ENCODE measurements at regions not wholly inside any gene's neighbourhood (a gene's known extent, or its start where the extent isn't known, plus 50 kb on each side); places are given as distances from the start of the nearest gene placed in this dataset.

DNA sequence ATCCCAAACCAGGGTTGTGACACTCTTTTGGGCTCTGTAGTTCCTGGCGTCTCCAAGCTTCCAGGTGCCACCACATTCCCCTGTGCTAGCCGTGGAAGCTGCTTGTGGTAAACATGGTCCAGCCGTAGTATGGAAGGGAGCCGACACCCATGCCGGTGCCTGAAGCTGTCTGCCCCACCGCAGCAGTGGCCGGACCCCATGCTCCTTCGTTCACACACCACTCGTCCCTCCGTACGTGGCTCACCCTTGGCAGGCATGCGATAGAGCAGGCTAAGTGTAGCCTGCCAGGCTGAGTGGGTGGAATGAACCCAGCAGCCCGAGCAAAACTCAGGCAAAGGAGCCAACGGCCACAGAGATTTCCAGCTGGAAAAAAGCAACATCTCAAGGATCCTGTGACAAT lies 2030.4 kb downstream of the EFNA5 start:
- H3K27ac Mint-ChIP-seq, result no peak overlapping the region
- no peak overlapping the region for H3K4me3 Mint-ChIP-seq
- ChIA-PET POLR2A (no interaction called here), CTCF (no interaction called here)
- 85% methylated on average over 7 of the region's 14 CpGs for WGBS (ENCODE audit: insufficient coverage)
- no peaks in the 10 kb centered on the region for H3K4me1 Mint-ChIP-seq
- H3K79me2 ChIP-seq (ENCODE audit: control insufficient read depth, insufficient read depth, low read length), result no peaks in the 10 kb centered on the region
- H3K4me2 ChIP-seq (replicated peaks; ENCODE audit: low read depth, low read length, poor library complexity, severe bottlenecking), result no peak overlapping the region
- no peak overlapping the region for H3K27ac ChIP-seq (ENCODE audit: low read length in 2 of 2)
- H3K27me3 ChIP-seq (replicated peaks in 1 of 4; ENCODE audit: control extremely low read depth in 1 of 4, control insufficient read depth in 3 of 4, insufficient read depth in 4 of 4, low read length in 3 of 4), result no peaks in the 10 kb centered on the region
- H3K9me3 ChIP-seq (ENCODE audit: control extremely low read depth in 1 of 3, control insufficient read depth in 2 of 3, insufficient read depth in 1 of 3, low read length in 2 of 3), result peaks cover 1 to 21% (median 2%) of the 10 kb centered on the region in 3 donors
- intact Hi-C loops (cut with micrococcal nuclease), result no loop called here
- H3K4me3 ChIP-seq (ENCODE audit: control extremely low read depth in 1 of 5, extremely low read depth in 1 of 5, insufficient read depth in 1 of 5, low read depth in 2 of 5, low read length in 4 of 5), result no peak overlapping the region
- no peaks in the 10 kb centered on the region for H4K20me1 ChIP-seq (ENCODE audit: control insufficient read depth, insufficient read depth, low read length, poor library complexity, severe bottlenecking)
- H3K36me3 ChIP-seq (replicated peaks in 1 of 2; ENCODE audit: control extremely low read depth in 1 of 2, control insufficient read depth in 1 of 2, extremely low read depth in 1 of 2, insufficient read depth in 2 of 2, low read length in 1 of 2), result no peaks in the 10 kb centered on the region
- no peak overlapping the region for H3K9ac ChIP-seq (ENCODE audit: low read length)
- DNase-seq (no peak), ATAC-seq (ENCODE audit: low read depth) (no peak)
- H3K27me3 Mint-ChIP-seq, result no peaks in the 10 kb centered on the region
- no peaks in the 10 kb centered on the region for H3K9me3 Mint-ChIP-seq (ENCODE audit: insufficient read depth)
- no peaks in the 10 kb centered on the region for H3K4me1 ChIP-seq (ENCODE audit: control insufficient read depth in 2 of 2, insufficient read depth in 2 of 2, low read length in 2 of 2)
- TF ChIP-seq, protein P1, sequence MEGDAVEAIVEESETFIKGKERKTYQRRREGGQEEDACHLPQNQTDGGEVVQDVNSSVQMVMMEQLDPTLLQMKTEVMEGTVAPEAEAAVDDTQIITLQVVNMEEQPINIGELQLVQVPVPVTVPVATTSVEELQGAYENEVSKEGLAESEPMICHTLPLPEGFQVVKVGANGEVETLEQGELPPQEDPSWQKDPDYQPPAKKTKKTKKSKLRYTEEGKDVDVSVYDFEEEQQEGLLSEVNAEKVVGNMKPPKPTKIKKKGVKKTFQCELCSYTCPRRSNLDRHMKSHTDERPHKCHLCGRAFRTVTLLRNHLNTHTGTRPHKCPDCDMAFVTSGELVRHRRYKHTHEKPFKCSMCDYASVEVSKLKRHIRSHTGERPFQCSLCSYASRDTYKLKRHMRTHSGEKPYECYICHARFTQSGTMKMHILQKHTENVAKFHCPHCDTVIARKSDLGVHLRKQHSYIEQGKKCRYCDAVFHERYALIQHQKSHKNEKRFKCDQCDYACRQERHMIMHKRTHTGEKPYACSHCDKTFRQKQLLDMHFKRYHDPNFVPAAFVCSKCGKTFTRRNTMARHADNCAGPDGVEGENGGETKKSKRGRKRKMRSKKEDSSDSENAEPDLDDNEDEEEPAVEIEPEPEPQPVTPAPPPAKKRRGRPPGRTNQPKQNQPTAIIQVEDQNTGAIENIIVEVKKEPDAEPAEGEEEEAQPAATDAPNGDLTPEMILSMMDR (IDR thresholded peaks at IDR 0.05), result no peak
- H2AFZ ChIP-seq (ENCODE audit: insufficient read depth, low read depth, low read length, poor library complexity, severe bottlenecking), result no peak overlapping the region

DNA sequence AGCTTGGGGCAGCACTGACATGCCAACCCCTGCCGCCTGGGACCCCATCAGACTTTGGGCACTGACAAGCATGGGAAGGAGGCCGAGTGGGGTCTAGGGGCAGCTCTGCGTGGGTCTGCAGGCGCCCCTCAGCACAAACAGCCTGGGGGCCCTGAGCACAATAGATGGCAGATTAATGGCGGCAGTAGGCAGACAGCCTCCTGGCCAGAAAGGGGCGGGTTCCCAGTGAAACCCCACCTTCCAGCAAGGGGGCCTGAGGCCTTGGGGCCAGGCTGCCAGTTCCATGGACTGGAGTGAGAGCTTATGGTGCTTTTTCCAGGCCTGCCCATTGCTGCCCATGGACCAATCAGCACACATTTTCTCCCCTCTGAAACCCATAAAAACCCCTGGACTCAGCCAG lies 2031.2 kb downstream of the EFNA5 start:
- intact Hi-C loops (cut with micrococcal nuclease), result no loop called here
- DNase-seq (no peak), ATAC-seq (ENCODE audit: low read depth) (no peak)
- H3K4me1 ChIP-seq (ENCODE audit: control insufficient read depth in 2 of 2, insufficient read depth in 2 of 2, low read length in 2 of 2), result no peaks in the 10 kb centered on the region
- peaks cover 1 to 21% (median 2%) of the 10 kb centered on the region in 3 donors for H3K9me3 ChIP-seq (ENCODE audit: control extremely low read depth in 1 of 3, control insufficient read depth in 2 of 3, insufficient read depth in 1 of 3, low read length in 2 of 3)
- H3K4me3 ChIP-seq (ENCODE audit: control extremely low read depth in 1 of 5, extremely low read depth in 1 of 5, insufficient read depth in 1 of 5, low read depth in 2 of 5, low read length in 4 of 5), result no peak overlapping the region
- no peaks in the 10 kb centered on the region for H3K79me2 ChIP-seq (ENCODE audit: control insufficient read depth, insufficient read depth, low read length)
- H3K9ac ChIP-seq (ENCODE audit: low read length), result no peak overlapping the region
- POLR2A ChIA-PET, result no interaction called here
- H3K27me3 Mint-ChIP-seq, result no peaks in the 10 kb centered on the region
- H3K4me1 Mint-ChIP-seq, result no peaks in the 10 kb centered on the region
- H3K4me2 ChIP-seq (replicated peaks; ENCODE audit: low read depth, low read length, poor library complexity, severe bottlenecking), result no peak overlapping the region
- no peak overlapping the region for H3K27ac Mint-ChIP-seq
- H4K20me1 ChIP-seq (ENCODE audit: control insufficient read depth, insufficient read depth, low read length, poor library complexity, severe bottlenecking), result no peaks in the 10 kb centered on the region
- TF ChIP-seq, protein P1 (IDR thresholded peaks at IDR 0.05), result no peak
- TF ChIP-seq EZH2 (IDR thresholded peaks at IDR 0.05; ENCODE audit: borderline replicate concordance, insufficient read depth, low read depth, low read length, poor library complexity, severe bottlenecking), result no peak
- no peak overlapping the region for H3K4me3 Mint-ChIP-seq
- no peaks in the 10 kb centered on the region for H3K9me3 Mint-ChIP-seq (ENCODE audit: insufficient read depth)
- H3K27me3 ChIP-seq (replicated peaks in 1 of 4; ENCODE audit: control extremely low read depth in 1 of 4, control insufficient read depth in 3 of 4, insufficient read depth in 4 of 4, low read length in 3 of 4), result no peaks in the 10 kb centered on the region
- no peak overlapping the region for H3K27ac ChIP-seq (ENCODE audit: low read length in 2 of 2)
- 94% methylated on average over 6 of the region's 6 CpGs for WGBS (ENCODE audit: insufficient coverage)
- H3K36me3 ChIP-seq (replicated peaks in 1 of 2; ENCODE audit: control extremely low read depth in 1 of 2, control insufficient read depth in 1 of 2, extremely low read depth in 1 of 2, insufficient read depth in 2 of 2, low read length in 1 of 2), result no peaks in the 10 kb centered on the region
- H2AFZ ChIP-seq (ENCODE audit: insufficient read depth, low read depth, low read length, poor library complexity, severe bottlenecking), result no peak overlapping the region
- CTCF ChIA-PET, result no interaction called here
